Activated naive CD8-positive, alpha-beta T cell treated with anti-CD3 and anti-CD28 coated beads for 36 hours (primary cell): ENCODE measurements at regions not wholly inside any gene's neighbourhood (a gene's known extent, or its start where the extent isn't known, plus 50 kb on each side); places are given as distances from the start of the nearest gene placed in this dataset.

Experiments used
- DNase-seq: peaks from one replicate; pipeline ENCODE4 v3.0.0; 2021
- H3K27ac Mint-ChIP-seq: one replicate; pipeline ENCODE4 v1.8.0; 2022; ENCODE audit warnings: mild to moderate bottlenecking, moderate library complexity, mixed read lengths
- H3K27me3 Mint-ChIP-seq: one replicate; pipeline ENCODE4 v1.8.0; 2022; ENCODE audit warnings: mild to moderate bottlenecking, mixed read lengths
- H3K36me3 Mint-ChIP-seq: one replicate; pipeline ENCODE4 v1.8.0; 2021; ENCODE audit warnings: mild to moderate bottlenecking, mixed read lengths
- H3K4me1 Mint-ChIP-seq: one replicate; pipeline ENCODE4 v1.8.0; 2021; ENCODE audit warnings: mixed read lengths
- H3K4me3 Mint-ChIP-seq: one replicate; pipeline ENCODE4 v1.8.0; 2022; ENCODE audit warnings: mild to moderate bottlenecking, moderate library complexity, mixed read lengths
- H3K9me3 Mint-ChIP-seq: one replicate; pipeline ENCODE4 v1.8.0; 2022; ENCODE audit warnings: mixed read lengths

DNA sequence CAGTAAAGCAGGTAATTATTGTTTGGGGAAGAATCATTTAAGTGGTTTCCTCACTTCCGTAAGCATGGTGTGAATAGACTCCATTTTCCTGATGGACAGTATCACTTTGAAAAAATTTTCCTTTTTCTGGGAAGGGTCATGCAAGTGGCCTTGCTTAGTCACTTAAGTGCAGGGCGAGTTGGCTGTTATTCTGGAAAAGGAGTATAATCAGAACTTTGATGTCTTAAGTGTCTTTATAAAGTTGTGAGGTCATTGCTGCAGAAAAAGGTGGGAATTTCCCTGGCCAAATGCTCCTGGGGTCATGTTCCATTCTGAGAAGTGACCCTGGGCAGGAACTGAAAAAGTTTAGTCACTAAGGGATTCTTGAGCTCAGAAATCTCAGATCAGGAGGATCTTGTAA lies 146.1 kb upstream of the OTUD4 start:
- Mint-ChIP-seq H3K27me3 (peaks cover 16% of the 10 kb centered on the region), H3K9me3 (peaks cover 3% of the 10 kb centered on the region), H3K36me3 (no peaks in the 10 kb centered on the region), H3K27ac (no peak overlapping the region), H3K4me1 (no peaks in the 10 kb centered on the region), H3K4me3 (no peak overlapping the region)
- DNase-seq: no peak

GRCh38 chr4:145324161-145324560 lies 143.8 kb upstream of the OTUD4 start:
- Mint-ChIP-seq H3K9me3 (peaks cover 3% of the 10 kb centered on the region), H3K27ac (no peak overlapping the region), H3K4me3 (no peak overlapping the region), H3K36me3 (no peaks in the 10 kb centered on the region), H3K27me3 (peaks cover 10% of the 10 kb centered on the region), H3K4me1 (no peaks in the 10 kb centered on the region)
- DNase-seq: no peak

- Mint-ChIP-seq H3K27me3 (peaks cover 13% of the 10 kb centered on the region), H3K4me3 (no peak overlapping the region), H3K36me3 (no peaks in the 10 kb centered on the region), H3K9me3 (no peaks in the 10 kb centered on the region), H3K27ac (no peak overlapping the region), H3K4me1 (no peaks in the 10 kb centered on the region)
- DNase-seq: no peak
Measured at GRCh38 chr4:145320294-145320693, 139.9 kb upstream of the OTUD4 start.

DNA sequence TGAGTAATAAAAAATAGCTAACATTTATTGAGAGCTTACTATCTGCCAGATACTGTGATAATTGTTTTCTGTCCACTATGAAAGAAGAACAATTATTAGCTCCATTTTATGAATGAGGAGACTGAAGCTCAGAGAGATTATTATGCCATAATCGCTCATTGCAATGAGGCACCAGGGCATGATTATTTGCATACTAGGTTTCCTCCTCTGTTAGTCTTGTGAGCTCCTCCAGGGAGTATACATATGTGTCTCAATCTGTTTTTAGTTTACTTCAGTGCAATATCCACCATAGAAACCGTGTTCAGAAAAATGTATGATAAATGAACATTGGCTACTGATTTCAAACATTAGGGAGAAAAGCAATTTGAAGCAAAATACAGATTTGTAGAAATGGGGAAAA lies 139.4 kb upstream of the OTUD4 start:
- Mint-ChIP-seq H3K4me3 (no peak overlapping the region), H3K27me3 (peaks cover 13% of the 10 kb centered on the region), H3K36me3 (no peaks in the 10 kb centered on the region), H3K27ac (no peak overlapping the region), H3K4me1 (no peaks in the 10 kb centered on the region), H3K9me3 (no peaks in the 10 kb centered on the region)
- DNase-seq: no peak

DNA sequence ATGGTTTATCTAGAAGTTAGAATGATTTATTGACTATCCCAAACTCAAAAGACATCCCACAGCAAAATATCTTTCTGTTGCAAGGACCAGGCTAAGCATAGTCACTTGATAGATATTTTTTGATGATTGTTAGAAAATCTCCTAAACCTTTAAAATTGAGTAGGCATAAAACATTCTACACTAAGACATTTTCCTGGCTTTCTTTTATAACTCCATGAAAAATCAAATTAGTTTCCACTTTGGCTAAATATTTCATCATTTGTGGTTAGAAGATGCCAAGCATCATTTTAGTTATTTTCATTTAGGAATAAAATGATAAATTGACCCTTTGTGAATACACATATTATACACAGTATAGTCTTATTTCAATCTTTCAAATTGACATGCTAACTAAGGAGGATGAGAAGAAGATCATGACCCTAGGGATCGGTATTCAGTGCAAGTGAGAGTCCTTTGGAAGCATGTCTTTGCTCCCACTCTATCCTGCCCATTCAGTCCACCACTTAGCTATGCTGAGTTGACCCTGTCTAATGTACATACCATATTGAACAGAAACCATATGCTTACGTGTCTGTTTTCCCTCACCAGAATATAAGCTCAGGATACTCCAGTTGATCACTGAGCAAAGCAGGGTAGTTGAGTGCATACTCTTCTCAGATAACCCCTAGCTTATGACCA lies 136.6 kb upstream of the OTUD4 start:
- DNase-seq: no peak
- H3K4me3 Mint-ChIP-seq: no peak overlapping the region
- no peaks in the 10 kb centered on the region for H3K9me3 Mint-ChIP-seq
- no peak overlapping the region for H3K27ac Mint-ChIP-seq
- H3K27me3 Mint-ChIP-seq: peaks cover 8% of the 10 kb centered on the region
- no peaks in the 10 kb centered on the region for H3K4me1 Mint-ChIP-seq
- no peaks in the 10 kb centered on the region for H3K36me3 Mint-ChIP-seq

- H3K4me3 Mint-ChIP-seq: no peak overlapping the region
- H3K4me1 Mint-ChIP-seq: no peaks in the 10 kb centered on the region
- H3K9me3 Mint-ChIP-seq: no peaks in the 10 kb centered on the region
- H3K36me3 Mint-ChIP-seq: no peaks in the 10 kb centered on the region
- H3K27ac Mint-ChIP-seq: no peak overlapping the region
- no peak for DNase-seq
- H3K27me3 Mint-ChIP-seq: peaks cover 8% of the 10 kb centered on the region
Measured at GRCh38 chr4:145315811-145316225, 135.4 kb upstream of the OTUD4 start.

GRCh38 chr4:145308598-145308997 lies 128.2 kb upstream of the OTUD4 start:
- DNase-seq: no peak
- no peaks in the 10 kb centered on the region for H3K27me3 Mint-ChIP-seq
- H3K36me3 Mint-ChIP-seq: no peaks in the 10 kb centered on the region
- peaks cover 25% of the 10 kb centered on the region for H3K4me1 Mint-ChIP-seq
- H3K4me3 Mint-ChIP-seq: peak overlapping the region; percentile 25
- peak overlapping the region; percentile 80 for H3K27ac Mint-ChIP-seq
- H3K9me3 Mint-ChIP-seq: no peaks in the 10 kb centered on the region

DNA sequence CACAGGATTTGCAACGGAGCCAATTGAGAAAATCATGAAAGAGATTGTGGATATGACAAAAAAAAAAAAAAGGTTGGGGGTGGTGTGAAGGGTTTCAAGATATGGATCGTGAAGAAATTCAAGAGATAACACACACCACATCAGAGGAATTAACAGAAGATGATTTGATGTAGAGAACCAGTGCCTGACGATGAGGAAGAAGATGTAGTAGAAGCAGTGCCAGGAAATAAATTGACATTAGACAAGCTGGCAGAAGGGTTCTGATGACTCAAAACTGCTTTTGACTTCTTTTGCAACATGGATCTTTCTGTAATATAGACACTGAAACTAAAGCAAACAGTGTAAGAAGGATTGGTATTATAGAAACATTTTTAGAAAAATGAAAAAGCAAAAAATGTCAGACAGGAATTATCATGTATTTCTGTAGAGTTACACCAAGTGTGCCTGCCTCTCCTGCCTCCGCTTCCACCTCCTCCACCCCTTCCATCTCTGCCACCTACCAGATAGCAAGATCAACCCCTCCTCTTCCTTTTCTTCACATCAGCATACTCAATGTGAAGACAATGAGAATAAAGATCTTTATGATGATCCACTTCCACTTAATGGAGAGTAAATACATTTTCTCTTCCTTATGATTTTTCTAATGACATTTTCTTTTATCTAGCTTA lies 127.5 kb upstream of the OTUD4 start:
- Mint-ChIP-seq H3K27ac (peak overlapping the region; percentile 80), H3K9me3 (no peaks in the 10 kb centered on the region), H3K4me1 (peaks cover 25% of the 10 kb centered on the region), H3K36me3 (no peaks in the 10 kb centered on the region), H3K4me3 (peak overlapping the region; percentile 25), H3K27me3 (no peaks in the 10 kb centered on the region)
- DNase-seq: no peak

DNA sequence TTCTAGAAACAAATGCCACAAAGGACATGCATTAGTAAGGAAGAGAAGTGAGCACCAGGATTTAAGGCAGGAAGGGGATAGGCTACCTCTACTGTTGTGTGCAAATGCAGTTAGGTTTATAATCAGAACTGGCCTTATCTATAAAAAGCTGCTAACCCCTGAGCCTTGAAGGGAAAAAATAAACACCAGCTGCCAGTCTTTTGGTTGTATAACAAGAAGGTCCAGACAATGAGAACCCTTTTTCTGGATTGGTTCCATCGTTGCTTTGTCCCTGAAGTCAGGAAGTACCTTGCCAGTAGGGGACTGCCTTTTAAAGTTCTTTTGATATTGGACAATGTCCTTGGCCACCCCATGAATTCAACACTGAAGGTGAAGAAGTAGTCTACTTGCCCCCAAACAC lies 126.7 kb upstream of the OTUD4 start:
- H3K4me1 Mint-ChIP-seq: peaks cover 25% of the 10 kb centered on the region
- H3K36me3 Mint-ChIP-seq: no peaks in the 10 kb centered on the region
- DNase-seq: no peak
- no peaks in the 10 kb centered on the region for H3K9me3 Mint-ChIP-seq
- no peak overlapping the region for H3K4me3 Mint-ChIP-seq
- no peaks in the 10 kb centered on the region for H3K27me3 Mint-ChIP-seq
- H3K27ac Mint-ChIP-seq: no peak overlapping the region

DNA sequence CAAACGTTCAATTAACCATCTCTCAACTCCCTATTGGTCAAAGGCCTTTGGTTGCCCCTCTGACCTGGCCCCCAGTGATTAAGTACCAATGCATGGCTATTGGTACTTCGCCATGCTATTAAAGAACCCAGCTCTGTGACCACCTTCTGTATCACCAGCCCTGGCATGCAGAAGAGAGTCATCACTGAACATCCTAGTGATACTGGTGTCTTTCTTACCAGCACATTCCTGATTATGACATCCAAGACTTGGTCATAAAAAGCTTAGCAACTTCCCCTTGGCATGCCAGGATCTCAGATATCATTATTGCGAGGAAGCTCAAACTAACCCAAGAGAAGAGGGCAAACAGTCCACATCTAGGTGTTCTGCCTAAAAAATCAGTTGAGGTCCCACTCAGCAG lies 122.3 kb upstream of the OTUD4 start:
- no peak overlapping the region for H3K27ac Mint-ChIP-seq
- peaks cover 28% of the 10 kb centered on the region for H3K4me1 Mint-ChIP-seq
- H3K4me3 Mint-ChIP-seq: no peak overlapping the region
- H3K27me3 Mint-ChIP-seq: no peaks in the 10 kb centered on the region
- DNase-seq: no peak
- H3K9me3 Mint-ChIP-seq: peaks cover 2% of the 10 kb centered on the region
- no peaks in the 10 kb centered on the region for H3K36me3 Mint-ChIP-seq

GRCh38 chr4:145301386-145302080 lies 121.1 kb upstream of the OTUD4 start:
- H3K4me3 Mint-ChIP-seq: no peak overlapping the region
- DNase-seq: no peak
- no peaks in the 10 kb centered on the region for H3K36me3 Mint-ChIP-seq
- H3K4me1 Mint-ChIP-seq: peaks cover 22% of the 10 kb centered on the region
- H3K9me3 Mint-ChIP-seq: peaks cover 2% of the 10 kb centered on the region
- H3K27ac Mint-ChIP-seq: no peak overlapping the region
- peaks cover 7% of the 10 kb centered on the region for H3K27me3 Mint-ChIP-seq

DNA sequence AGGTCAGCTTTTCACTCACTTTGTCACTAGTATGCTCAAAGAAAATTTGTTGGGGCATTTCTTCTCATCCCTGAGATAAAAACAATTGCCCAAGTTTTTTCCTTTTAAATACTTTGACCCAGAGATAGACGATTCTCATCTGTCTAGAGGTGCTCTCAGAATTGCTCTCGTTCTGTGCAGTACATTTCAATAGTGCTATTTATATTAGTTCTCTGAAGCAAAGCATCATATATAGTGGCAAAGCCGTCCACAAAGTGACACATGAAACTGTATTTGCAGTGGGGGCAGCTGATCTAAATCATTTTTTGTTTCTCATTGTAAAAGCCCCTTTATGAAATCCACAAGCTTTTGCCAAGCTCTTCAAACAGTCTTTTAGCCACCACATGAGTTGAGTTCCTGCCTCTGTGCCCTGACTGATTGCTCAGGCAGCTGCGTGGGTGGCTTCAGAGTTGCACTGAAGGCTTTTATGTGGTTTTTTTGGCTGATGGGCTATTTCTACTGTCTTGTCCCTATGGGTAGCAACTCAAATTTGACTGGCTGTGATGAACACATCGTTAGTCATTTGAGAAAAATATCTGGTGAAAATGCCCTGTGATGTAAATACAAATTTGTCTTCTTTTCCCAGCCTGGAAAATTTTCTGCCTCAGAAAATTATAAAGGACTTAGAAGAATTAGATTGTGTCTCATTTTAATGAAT lies 119.1 kb upstream of the OTUD4 start:
- no peaks in the 10 kb centered on the region for H3K36me3 Mint-ChIP-seq
- H3K27me3 Mint-ChIP-seq: peaks cover 12% of the 10 kb centered on the region
- peaks cover 22% of the 10 kb centered on the region for H3K4me1 Mint-ChIP-seq
- H3K27ac Mint-ChIP-seq: peak overlapping the region; percentile 63
- peak overlapping the region; percentile 38 for H3K4me3 Mint-ChIP-seq
- peak; percentile 85 for DNase-seq
- H3K9me3 Mint-ChIP-seq: peaks cover 2% of the 10 kb centered on the region

DNA sequence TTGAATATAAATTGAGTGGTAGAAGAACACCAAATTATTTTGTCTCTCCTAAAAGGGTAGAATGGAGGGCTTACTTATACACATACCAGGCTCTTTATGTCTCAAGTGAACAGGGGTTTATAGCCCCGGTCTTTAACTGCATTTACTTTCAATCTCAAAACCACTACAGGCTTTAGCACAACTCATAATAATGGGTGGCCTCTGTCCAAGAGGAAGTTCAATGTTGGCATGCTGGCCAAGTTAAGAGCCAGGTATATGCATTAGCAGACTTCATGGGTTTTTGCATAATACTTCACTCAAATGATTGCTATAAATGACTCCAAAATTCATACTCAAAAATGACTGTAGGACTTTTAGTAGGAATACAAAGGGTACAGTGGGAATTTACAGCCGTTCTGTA lies 118.5 kb upstream of the OTUD4 start:
- peaks cover 2% of the 10 kb centered on the region for H3K9me3 Mint-ChIP-seq
- peaks cover 18% of the 10 kb centered on the region for H3K27me3 Mint-ChIP-seq
- no peak overlapping the region for H3K4me3 Mint-ChIP-seq
- H3K36me3 Mint-ChIP-seq: no peaks in the 10 kb centered on the region
- no peak overlapping the region for H3K27ac Mint-ChIP-seq
- H3K4me1 Mint-ChIP-seq: peaks cover 22% of the 10 kb centered on the region
- DNase-seq: no peak

GRCh38 chr4:145297556-145297955 lies 117.2 kb upstream of the OTUD4 start:
- peaks cover 18% of the 10 kb centered on the region for H3K27me3 Mint-ChIP-seq
- H3K4me1 Mint-ChIP-seq: peaks cover 23% of the 10 kb centered on the region
- peaks cover 2% of the 10 kb centered on the region for H3K9me3 Mint-ChIP-seq

GRCh38 chr4:145295547-145295946 lies 115.2 kb upstream of the OTUD4 start:
- Mint-ChIP-seq H3K9me3 (peaks cover 2% of the 10 kb centered on the region), H3K27ac (no peak overlapping the region), H3K4me3 (no peak overlapping the region), H3K4me1 (peaks cover 19% of the 10 kb centered on the region), H3K27me3 (peaks cover 23% of the 10 kb centered on the region), H3K36me3 (no peaks in the 10 kb centered on the region)
- DNase-seq: no peak

More at GRCh38 chr4:145297556-145297955, 117.2 kb upstream of the OTUD4 start:
- DNase-seq: no peak
- Mint-ChIP-seq H3K4me3 (no peak overlapping the region), H3K27ac (no peak overlapping the region), H3K36me3 (no peaks in the 10 kb centered on the region)
